ENCODE measurements at regions not wholly inside any gene's neighbourhood (a gene's known extent, or its start where the extent isn't known, plus 50 kb on each side); places are given as distances from the start of the nearest gene placed in this dataset.
A peak's percentile ranks its signal among the peaks of the same experiment; 100 is the strongest.

DNA sequence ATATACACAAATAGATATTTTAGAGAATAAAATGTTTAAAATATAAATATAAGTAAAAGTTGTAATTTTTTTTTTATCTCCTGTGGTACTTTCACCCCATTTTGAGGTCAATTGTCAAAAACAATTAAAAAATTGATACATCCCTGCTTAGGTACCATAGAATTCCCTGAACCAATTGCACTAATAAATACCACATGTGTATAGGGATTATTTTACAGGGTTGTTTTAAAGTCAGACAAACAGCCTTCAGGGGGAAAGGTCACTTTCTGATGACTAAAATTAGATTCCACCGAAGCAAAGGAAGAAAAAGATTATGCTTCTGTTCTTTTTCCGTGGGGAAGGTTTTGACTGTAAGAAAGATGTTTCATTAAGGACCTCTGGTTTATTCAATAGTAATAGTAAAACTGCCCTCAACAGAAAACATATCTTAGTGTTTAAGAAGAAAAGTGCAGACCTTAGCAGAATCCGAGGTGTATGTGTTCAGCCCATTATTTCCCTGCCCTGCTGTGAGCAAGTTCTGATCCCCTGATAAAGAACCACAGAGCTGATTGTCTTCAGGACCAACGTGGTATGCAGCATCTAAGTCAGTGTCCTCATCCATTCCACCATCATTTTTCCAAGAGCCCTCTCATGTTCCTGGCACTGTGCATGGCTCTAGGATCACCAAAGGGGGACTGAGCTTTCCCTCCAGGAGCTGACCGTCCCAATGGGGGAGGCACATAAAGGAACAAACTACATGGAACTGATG, 132.9 kb upstream of the IL12A start:
- TF ChIP-seq, protein P1, sequence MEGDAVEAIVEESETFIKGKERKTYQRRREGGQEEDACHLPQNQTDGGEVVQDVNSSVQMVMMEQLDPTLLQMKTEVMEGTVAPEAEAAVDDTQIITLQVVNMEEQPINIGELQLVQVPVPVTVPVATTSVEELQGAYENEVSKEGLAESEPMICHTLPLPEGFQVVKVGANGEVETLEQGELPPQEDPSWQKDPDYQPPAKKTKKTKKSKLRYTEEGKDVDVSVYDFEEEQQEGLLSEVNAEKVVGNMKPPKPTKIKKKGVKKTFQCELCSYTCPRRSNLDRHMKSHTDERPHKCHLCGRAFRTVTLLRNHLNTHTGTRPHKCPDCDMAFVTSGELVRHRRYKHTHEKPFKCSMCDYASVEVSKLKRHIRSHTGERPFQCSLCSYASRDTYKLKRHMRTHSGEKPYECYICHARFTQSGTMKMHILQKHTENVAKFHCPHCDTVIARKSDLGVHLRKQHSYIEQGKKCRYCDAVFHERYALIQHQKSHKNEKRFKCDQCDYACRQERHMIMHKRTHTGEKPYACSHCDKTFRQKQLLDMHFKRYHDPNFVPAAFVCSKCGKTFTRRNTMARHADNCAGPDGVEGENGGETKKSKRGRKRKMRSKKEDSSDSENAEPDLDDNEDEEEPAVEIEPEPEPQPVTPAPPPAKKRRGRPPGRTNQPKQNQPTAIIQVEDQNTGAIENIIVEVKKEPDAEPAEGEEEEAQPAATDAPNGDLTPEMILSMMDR (conservative IDR thresholded peaks at IDR 0.05) = no peak
- Mint-ChIP-seq H3K36me3 (no peaks in the 10 kb centered on the region), H3K27me3 (no peaks in the 10 kb centered on the region), H3K9me3 (no peaks in the 10 kb centered on the region), H3K4me1 (ENCODE audit: unreplicated experiment) (peaks cover 74% of the 10 kb centered on the region), H3K4me3 (peak overlapping the region; percentile 39), H3K27ac (peak overlapping the region; percentile 18)
- no peak for DNase-seq (ENCODE audit: extremely low spot score, unreplicated experiment)

DNA sequence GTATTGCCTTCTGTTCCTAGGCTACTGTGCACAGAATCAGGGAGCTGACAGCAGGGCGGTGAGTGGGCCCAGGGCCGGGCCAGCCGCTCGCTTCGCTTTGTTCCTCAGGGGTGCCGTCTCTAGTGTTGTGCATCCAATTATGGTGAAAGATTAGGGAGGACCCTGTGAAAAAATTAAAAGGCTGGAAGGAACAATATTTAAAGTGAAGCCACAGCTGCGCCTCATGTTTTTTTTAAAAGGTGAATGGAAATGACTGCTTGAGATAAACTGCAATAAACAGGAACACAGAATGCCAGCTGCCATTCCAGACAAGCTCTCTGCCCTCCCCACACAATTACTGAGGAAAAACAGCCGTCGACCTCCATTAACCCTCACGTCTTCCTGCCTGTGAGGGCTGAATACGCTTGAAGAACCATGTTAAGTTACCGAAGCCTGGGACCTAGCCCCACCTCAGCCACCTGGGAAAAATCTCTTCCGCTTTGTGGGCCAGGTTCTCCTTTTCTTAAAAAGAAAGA, 132.0 kb upstream of the IL12A start:
- no peak for DNase-seq (ENCODE audit: extremely low spot score, unreplicated experiment)
- Mint-ChIP-seq H3K36me3 (no peaks in the 10 kb centered on the region), H3K27me3 (no peaks in the 10 kb centered on the region), H3K4me3 (peak overlapping the region; percentile 35), H3K9me3 (no peaks in the 10 kb centered on the region), H3K4me1 (ENCODE audit: unreplicated experiment) (peaks cover 80% of the 10 kb centered on the region), H3K27ac (peak overlapping the region; percentile 28)
- TF ChIP-seq, protein P1 (conservative IDR thresholded peaks at IDR 0.05) = no peak

DNA sequence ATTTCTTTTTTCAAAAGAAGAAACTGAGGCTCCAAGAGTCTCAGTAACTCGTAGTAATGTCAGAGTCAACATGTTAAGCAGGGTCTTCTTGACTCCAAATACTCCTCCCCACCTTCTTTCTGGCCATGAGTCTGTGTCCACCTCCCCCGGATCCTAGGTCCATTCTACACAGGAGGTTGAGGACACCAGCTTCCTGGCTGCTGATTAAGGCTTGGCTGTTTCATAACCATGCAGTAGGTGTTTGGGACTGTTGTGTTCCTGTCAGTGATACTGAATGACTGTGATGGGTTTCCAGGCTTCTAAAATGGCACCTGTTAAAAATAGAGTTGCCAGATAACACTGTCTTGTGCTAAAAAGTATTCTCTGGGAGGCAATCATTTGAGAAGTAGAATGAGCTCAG, 130.8 kb upstream of the IL12A start:
- no peak for DNase-seq (ENCODE audit: extremely low spot score, unreplicated experiment)
- no peak overlapping the region for H3K27ac Mint-ChIP-seq
- peaks cover 76% of the 10 kb centered on the region for H3K4me1 Mint-ChIP-seq (ENCODE audit: unreplicated experiment)
- no peaks in the 10 kb centered on the region for H3K9me3 Mint-ChIP-seq
- H3K4me3 Mint-ChIP-seq = no peak overlapping the region
- no peaks in the 10 kb centered on the region for H3K27me3 Mint-ChIP-seq
- no peaks in the 10 kb centered on the region for H3K36me3 Mint-ChIP-seq
- TF ChIP-seq, protein P1 (conservative IDR thresholded peaks at IDR 0.05) = no peak

DNA sequence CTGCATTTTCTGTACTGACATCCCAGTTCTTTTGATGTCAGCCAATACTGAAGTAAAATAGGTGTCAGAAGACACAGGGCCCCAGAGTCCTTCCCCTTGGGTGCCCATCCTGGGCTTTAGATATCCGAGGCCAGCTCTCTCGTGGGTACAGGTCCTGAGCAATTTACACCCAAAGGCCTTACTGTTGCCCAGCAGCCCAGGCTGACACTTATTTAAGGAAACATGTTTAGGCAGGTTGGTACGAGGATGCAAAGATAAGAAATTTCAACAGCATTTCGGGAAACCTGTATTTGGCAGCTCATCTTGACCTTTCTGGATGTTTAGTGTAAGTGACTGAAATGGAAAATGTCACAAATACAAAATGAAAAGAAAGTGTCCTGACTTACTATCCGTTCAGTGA, 130.0 kb upstream of the IL12A start:
- Mint-ChIP-seq H3K4me3 (no peak overlapping the region), H3K4me1 (ENCODE audit: unreplicated experiment) (peaks cover 70% of the 10 kb centered on the region), H3K36me3 (no peaks in the 10 kb centered on the region), H3K9me3 (no peaks in the 10 kb centered on the region), H3K27me3 (no peaks in the 10 kb centered on the region), H3K27ac (no peak overlapping the region)
- TF ChIP-seq, protein P1 (conservative IDR thresholded peaks at IDR 0.05) = no peak
- no peak for DNase-seq (ENCODE audit: extremely low spot score, unreplicated experiment)

DNA sequence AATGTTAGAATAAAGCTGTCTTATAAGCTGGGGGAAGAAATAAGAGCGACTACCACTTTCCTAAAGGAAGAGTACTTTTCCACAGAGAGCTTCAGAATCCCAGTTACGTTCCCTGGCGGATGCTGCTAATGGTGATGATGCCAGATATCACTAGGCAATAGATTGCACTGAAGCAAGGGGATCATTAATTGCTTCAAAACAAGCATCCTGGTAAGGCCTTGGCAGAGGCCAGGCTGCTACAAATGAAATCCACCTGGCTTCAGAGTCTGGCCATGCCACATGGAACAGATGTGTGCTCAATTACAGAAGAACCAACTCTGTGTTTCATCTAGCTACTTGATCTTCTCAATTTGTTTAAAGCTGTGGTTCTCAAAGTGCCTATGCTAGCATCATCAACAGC, 129.2 kb upstream of the IL12A start:
- H3K27ac Mint-ChIP-seq = no peak overlapping the region
- H3K27me3 Mint-ChIP-seq = no peaks in the 10 kb centered on the region
- no peaks in the 10 kb centered on the region for H3K9me3 Mint-ChIP-seq
- DNase-seq (ENCODE audit: extremely low spot score, unreplicated experiment) = no peak
- peaks cover 63% of the 10 kb centered on the region for H3K4me1 Mint-ChIP-seq (ENCODE audit: unreplicated experiment)
- H3K36me3 Mint-ChIP-seq = no peaks in the 10 kb centered on the region
- no peak overlapping the region for H3K4me3 Mint-ChIP-seq
- TF ChIP-seq, protein P1 (conservative IDR thresholded peaks at IDR 0.05) = no peak
